A549 (cell line): ENCODE measurements at regions not wholly inside any gene's neighbourhood (a gene's known extent, or its start where the extent isn't known, plus 50 kb on each side); places are given as distances from the start of the nearest gene placed in this dataset.

Experiments
- ATAC-seq, 2 experiments: fragments of 200-7000 bp in 1 of 2; fragments of >200 bp in 1 of 2; cut with Nextera tagmentation in 1 of 2; cut with Tn5 transposase in 1 of 2; 3 replicates each; pipeline versions ENCODE4 v1.8.0 to v1.9.1; 2018 to 2020; ENCODE audit warnings: mild to moderate bottlenecking in 1 of 2, moderate library complexity in 1 of 2
- CTCF ChIA-PET: fragments of 300-600 bp; sonication (Branson Sonifier 250); formaldehyde crosslinking; extraction: SDS; loops from one replicate; lab custom pipeline; 2021; ENCODE audit warnings: antibody characterized with exemption, inconsistent platforms; lab: Yijun Ruan, JAX
- POLR2A ChIA-PET: fragments of 350-600 bp; formaldehyde crosslinking; extraction: SDS; loops from one replicate; lab custom pipeline; 2021; ENCODE audit warnings: antibody characterized with exemption, inconsistent platforms; lab: Yijun Ruan, JAX
- DNase-seq, 2 experiments: peaks; one replicate each; pipeline versions ENCODE4 v3.0.0 to v3.0.0-alpha.2; 2011 to 2016; ENCODE audit warnings: low read depth in 1 of 2, low spot score in 1 of 2
- FAIRE-seq: peaks from 2 replicates; lab custom pipeline; 2011; peaks lifted over from hg19 to GRCh38; lab: Jason Lieb, UNC
- H3K27ac ChIP-seq, 2 experiments: fragments of >200 bp; sonication (Bioruptor Twin); formaldehyde crosslinking; 3 replicates each; pipeline ENCODE4 v1.5.1; 2016 to 2017
- H3K4me1 ChIP-seq: fragments of >200 bp; sonication (Bioruptor Twin); formaldehyde crosslinking; 3 replicates; pipeline ENCODE4 v1.6.1; 2016
- H3K4me2 ChIP-seq: fragments of >200 bp; sonication (Bioruptor Twin); formaldehyde crosslinking; 3 replicates; pipeline ENCODE4 v1.6.1; 2016
- H3K4me3 ChIP-seq: fragments of >200 bp; sonication (Bioruptor Twin); formaldehyde crosslinking; 3 replicates; pipeline ENCODE4 v1.5.1; 2016
- H3K9me3 ChIP-seq: fragments of >200 bp; sonication (Bioruptor Twin); formaldehyde crosslinking; 3 replicates; pipeline ENCODE4 v1.6.1; 2016
- CEBPB ChIP-seq, 2 experiments: fragments of >200 bp in 1 of 2; sonication (Bioruptor Twin) in 1 of 2; formaldehyde crosslinking in 1 of 2; IDR thresholded peaks; 2 replicates each; pipeline ENCODE4 v1.6.1; 2012 to 2016
- CTCF ChIP-seq: fragments of >200 bp; sonication (Bioruptor Twin); formaldehyde crosslinking; IDR thresholded peaks from 3 replicates; pipeline ENCODE4 v1.5.1; 2016
- E2F6 ChIP-seq: IDR thresholded peaks from 2 replicates; pipeline ENCODE4 v1.6.1; 2012; ENCODE audit warnings: low read depth, borderline replicate concordance
- EHF ChIP-seq: fragments of 250-450 bp; sonication (Bioruptor Pico); IDR thresholded peaks from 2 replicates; pipeline ENCODE4 v1.5.0; 2020; ENCODE audit warnings: mild to moderate bottlenecking
- FOSB ChIP-seq: fragments of 250-450 bp; sonication (Bioruptor Pico); IDR thresholded peaks from 2 replicates; pipeline ENCODE4 v1.5.0; 2020; ENCODE audit warnings: mild to moderate bottlenecking, moderate library complexity
- HDAC2 ChIP-seq: fragments of 200-600 bp; sonication (generic); IDR thresholded peaks from 2 replicates; pipeline ENCODE4 v1.6.1; 2016
- HOXA7 ChIP-seq: fragments of 250-450 bp; sonication (Bioruptor Pico); IDR thresholded peaks from 2 replicates; pipeline ENCODE4 v1.5.0; 2020; ENCODE audit warnings: mild to moderate bottlenecking, moderate library complexity
- HOXB5 ChIP-seq: fragments of 250-450 bp; sonication (Bioruptor Pico); IDR thresholded peaks from 2 replicates; pipeline ENCODE4 v1.5.0; 2020; ENCODE audit warnings: mild to moderate bottlenecking, moderate library complexity
- KDM5A ChIP-seq: fragments of 200-600 bp; sonication (generic); IDR thresholded peaks from 2 replicates; pipeline ENCODE4 v1.6.1; 2016; ENCODE audit warnings: antibody characterized with exemption, mild to moderate bottlenecking
- NPAS2 ChIP-seq: fragments of 250-450 bp; sonication (Bioruptor Pico); IDR thresholded peaks from 2 replicates; pipeline ENCODE4 v1.8.0; 2022; ENCODE audit warnings: mild to moderate bottlenecking, moderate library complexity, borderline replicate concordance
- RNF2 ChIP-seq: fragments of 200-600 bp; sonication (generic); IDR thresholded peaks from 2 replicates; pipeline ENCODE4 v1.6.1; 2016; ENCODE audit warnings: low read depth, mild to moderate bottlenecking, antibody characterized with exemption, moderate library complexity, borderline replicate concordance
- SMC3 ChIP-seq: fragments of >200 bp; sonication (Bioruptor Twin); formaldehyde crosslinking; IDR thresholded peaks from 3 replicates; pipeline ENCODE4 v1.6.1; 2018; ENCODE audit warnings: inconsistent platforms
- WGBS: methylation state at CpG from one replicate; pipeline ENCODE4 v1.1.6; 2017; ENCODE audit errors: missing lambda C conversion rate; 5-methylcytosine and 5-hydroxymethylcytosine counted together
- TF ChIP-seq, protein P1 (sequence below): fragments of 450-650 bp; IDR thresholded peaks from 2 replicates; pipeline ENCODE4 v1.6.1; 2014; ENCODE audit warnings: antibody characterized with exemption

DNA sequence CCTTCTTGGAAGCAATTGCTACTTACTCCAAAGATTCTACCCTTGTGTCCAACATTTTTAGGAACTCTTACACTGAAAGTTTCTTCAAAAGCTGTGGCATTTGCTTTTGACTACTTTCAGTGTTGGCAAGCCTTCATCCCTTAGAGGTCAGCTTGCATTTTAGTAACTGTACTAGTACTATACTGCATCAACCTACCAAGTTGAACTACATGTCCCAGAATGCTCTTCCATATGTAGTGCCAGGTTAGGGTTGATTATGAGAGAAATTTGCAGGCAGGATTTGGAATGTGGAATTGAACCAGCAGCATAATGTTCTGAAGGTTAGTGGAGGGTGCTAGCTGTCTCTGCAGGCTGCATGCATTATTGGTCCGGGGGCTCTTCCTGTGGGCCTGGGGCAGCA lies 189.9 kb upstream of the FOXN2 start:
- H3K9me3 ChIP-seq = no peaks in the 10 kb centered on the region
- TF ChIP-seq HOXA7 (CRISPR knock-in tag) = no peak
- TF ChIP-seq HOXB5 = no peak
- no peak for TF ChIP-seq FOSB
- no peak for TF ChIP-seq HDAC2
- TF ChIP-seq, protein P1, sequence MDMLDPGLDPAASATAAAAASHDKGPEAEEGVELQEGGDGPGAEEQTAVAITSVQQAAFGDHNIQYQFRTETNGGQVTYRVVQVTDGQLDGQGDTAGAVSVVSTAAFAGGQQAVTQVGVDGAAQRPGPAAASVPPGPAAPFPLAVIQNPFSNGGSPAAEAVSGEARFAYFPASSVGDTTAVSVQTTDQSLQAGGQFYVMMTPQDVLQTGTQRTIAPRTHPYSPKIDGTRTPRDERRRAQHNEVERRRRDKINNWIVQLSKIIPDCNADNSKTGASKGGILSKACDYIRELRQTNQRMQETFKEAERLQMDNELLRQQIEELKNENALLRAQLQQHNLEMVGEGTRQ = no peak
- TF ChIP-seq E2F6 = no peak
- TF ChIP-seq EHF = no peak
- TF ChIP-seq SMC3 = no peak
- TF ChIP-seq KDM5A = no peak
- 89% methylated on average over 1 of the region's 1 CpG for WGBS
- DNase-seq = no peak
- CTCF ChIA-PET = interaction anchor here (0.6 to 2.0 kb wide), 4 partner anchors 9 to 346 kb away, joined by 3 to 8 read pairs (median 3); no protein-coding TSS in a partner anchor
- no peak overlapping the region for H3K4me2 ChIP-seq
- no peak overlapping the region for H3K27ac ChIP-seq
- POLR2A ChIA-PET = no interaction called here
- no peak overlapping the region for H3K4me3 ChIP-seq
- ATAC-seq = peak in 1 of 2 experiments; percentile 43; a peak in 2 of 6 replicates
- FAIRE-seq = no peak
- H3K4me1 ChIP-seq = no peaks in the 10 kb centered on the region

- ChIA-PET CTCF (interaction anchor here (0.6 to 1.1 kb wide), 2 partner anchors 9 to 21 kb away, joined by 3 read pairs; no protein-coding TSS in a partner anchor), POLR2A (no interaction called here)
- H3K9me3 ChIP-seq = no peaks in the 10 kb centered on the region
These were observed 188.3 kb upstream of the FOXN2 start for GRCh38 chr2:48126162-48126561.

GRCh38 chr2:48127612-48128191 lies 186.8 kb upstream of the FOXN2 start:
- DNase-seq = no peak

More at GRCh38 chr2:48126162-48126561, 188.3 kb upstream of the FOXN2 start:
- ATAC-seq (no peak), DNase-seq (no peak), FAIRE-seq (no peak)
- Histone ChIP-seq H3K27ac (no peak overlapping the region), H3K4me2 (no peak overlapping the region), H3K4me1 (no peaks in the 10 kb centered on the region), H3K4me3 (no peak overlapping the region)
- 95% methylated on average over 3 of the region's 3 CpGs for WGBS
- TF ChIP-seq NPAS2 (CRISPR knock-in tag) = no peak
- TF ChIP-seq CEBPB (IDR thresholded peaks at IDR 0.05) = peak; percentile 39 to 62; a peak in 3 of 4 replicates

DNA sequence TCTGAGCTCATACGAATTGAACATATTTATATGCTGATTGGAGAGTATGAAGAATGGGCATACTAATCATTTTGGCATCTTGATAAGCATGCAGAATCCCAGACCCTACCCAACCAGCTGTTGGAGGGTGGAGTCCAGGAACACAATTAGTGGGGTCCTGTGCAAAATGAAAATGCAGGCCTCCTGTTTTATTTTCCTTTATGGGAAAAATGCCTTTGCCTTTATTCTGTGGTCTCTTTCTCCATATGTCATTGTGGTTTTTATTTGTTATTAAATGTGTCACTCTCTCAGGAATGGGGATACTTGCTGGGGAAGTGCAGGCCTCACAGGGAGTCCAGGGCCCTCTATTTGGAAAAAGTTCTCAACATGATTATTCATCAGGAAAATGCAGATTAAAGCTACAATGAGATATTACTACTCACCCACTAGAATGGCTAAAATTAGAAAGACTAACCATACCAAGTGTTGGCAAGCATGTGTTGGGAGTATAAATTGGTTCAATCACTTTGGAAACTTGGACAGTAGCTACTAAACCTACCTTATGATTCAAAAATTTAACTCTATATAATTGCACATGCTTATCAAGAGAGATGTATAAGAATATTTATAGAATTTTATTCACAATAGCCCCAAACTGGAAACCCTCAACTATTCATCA lies 185.1 kb upstream of the FOXN2 start:
- Histone ChIP-seq H3K4me3 (no peak overlapping the region), H3K27ac (no peak overlapping the region), H3K9me3 (no peaks in the 10 kb centered on the region), H3K4me1 (no peaks in the 10 kb centered on the region), H3K4me2 (no peak overlapping the region)
- POLR2A ChIA-PET = no interaction called here
- FAIRE-seq = no peak
- CTCF ChIA-PET = interaction anchor here (0.6 to 1.1 kb wide), 2 partner anchors 292 to 1040 kb away, joined by 3 to 4 read pairs; no protein-coding TSS in a partner anchor
- TF ChIP-seq KDM5A (no peak), CTCF (no peak)
- ATAC-seq = no peak
- DNase-seq = no peak
- WGBS = 31% methylated on average over 1 of the region's 1 CpG

More at GRCh38 chr2:48127612-48128191, 186.8 kb upstream of the FOXN2 start:
- 0 out of 6 replicates have a peak, but pooled peaks of 1 of the 2 experiments have one; percentile 22 for ATAC-seq
- H3K4me2 ChIP-seq = no peak overlapping the region
- H3K4me1 ChIP-seq = no peaks in the 10 kb centered on the region
- FAIRE-seq = no peak
- H3K9me3 ChIP-seq = no peaks in the 10 kb centered on the region
- POLR2A ChIA-PET = no interaction called here
- no peak overlapping the region for H3K27ac ChIP-seq
- WGBS = 34% methylated on average over 4 of the region's 4 CpGs
- no peak overlapping the region for H3K4me3 ChIP-seq
- CTCF ChIA-PET = interaction anchor here (0.8 to 2.0 kb wide), 4 partner anchors 10 to 292 kb away, joined by 3 to 5 read pairs (median 4); no protein-coding TSS in a partner anchor
- no peak for TF ChIP-seq NPAS2 (CRISPR knock-in tag)
- TF ChIP-seq SMC3 = no peak
- no peak for TF ChIP-seq RNF2
